Retinal pigment epithelial cell (primary cell): ENCODE measurements at regions not wholly inside any gene's neighbourhood (a gene's known extent, or its start where the extent isn't known, plus 50 kb on each side); places are given as distances from the start of the nearest gene placed in this dataset.

Experiments used
- DNase-seq: peaks from one replicate; pipeline ENCODE4 v3.0.0-alpha.2; 2010; ENCODE audit warnings: low read depth
- H3K4me3 ChIP-seq: 2 replicates; pipeline ENCODE4 v1.5.1; 2011; ENCODE audit warnings: mild to moderate bottlenecking, low read length, control low read depth, moderate library complexity
- TF ChIP-seq, protein P1 (sequence below): conservative IDR thresholded peaks from 2 replicates; pipeline ENCODE4 v1.5.1; 2011; ENCODE audit warnings: low read depth, low read length, control low read depth, inconsistent platforms

- TF ChIP-seq, protein P1, sequence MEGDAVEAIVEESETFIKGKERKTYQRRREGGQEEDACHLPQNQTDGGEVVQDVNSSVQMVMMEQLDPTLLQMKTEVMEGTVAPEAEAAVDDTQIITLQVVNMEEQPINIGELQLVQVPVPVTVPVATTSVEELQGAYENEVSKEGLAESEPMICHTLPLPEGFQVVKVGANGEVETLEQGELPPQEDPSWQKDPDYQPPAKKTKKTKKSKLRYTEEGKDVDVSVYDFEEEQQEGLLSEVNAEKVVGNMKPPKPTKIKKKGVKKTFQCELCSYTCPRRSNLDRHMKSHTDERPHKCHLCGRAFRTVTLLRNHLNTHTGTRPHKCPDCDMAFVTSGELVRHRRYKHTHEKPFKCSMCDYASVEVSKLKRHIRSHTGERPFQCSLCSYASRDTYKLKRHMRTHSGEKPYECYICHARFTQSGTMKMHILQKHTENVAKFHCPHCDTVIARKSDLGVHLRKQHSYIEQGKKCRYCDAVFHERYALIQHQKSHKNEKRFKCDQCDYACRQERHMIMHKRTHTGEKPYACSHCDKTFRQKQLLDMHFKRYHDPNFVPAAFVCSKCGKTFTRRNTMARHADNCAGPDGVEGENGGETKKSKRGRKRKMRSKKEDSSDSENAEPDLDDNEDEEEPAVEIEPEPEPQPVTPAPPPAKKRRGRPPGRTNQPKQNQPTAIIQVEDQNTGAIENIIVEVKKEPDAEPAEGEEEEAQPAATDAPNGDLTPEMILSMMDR: no peak
- no peak for DNase-seq
- no peak overlapping the region for H3K4me3 ChIP-seq
These were observed 95.4 kb upstream of the SHH start for GRCh38 chr7:155907450-155908200.

- no peak overlapping the region for H3K4me3 ChIP-seq
- TF ChIP-seq, protein P1: no peak
These were observed 88.9 kb upstream of the SHH start for GRCh38 chr7:155901176-155901575.

GRCh38 chr7:155899596-155899995 is 87.3 kb upstream of the SHH start:
- DNase-seq: no peak
- TF ChIP-seq, protein P1: no peak
- no peak overlapping the region for H3K4me3 ChIP-seq

More at GRCh38 chr7:155901176-155901575, 88.9 kb upstream of the SHH start:
- DNase-seq: no peak

DNA sequence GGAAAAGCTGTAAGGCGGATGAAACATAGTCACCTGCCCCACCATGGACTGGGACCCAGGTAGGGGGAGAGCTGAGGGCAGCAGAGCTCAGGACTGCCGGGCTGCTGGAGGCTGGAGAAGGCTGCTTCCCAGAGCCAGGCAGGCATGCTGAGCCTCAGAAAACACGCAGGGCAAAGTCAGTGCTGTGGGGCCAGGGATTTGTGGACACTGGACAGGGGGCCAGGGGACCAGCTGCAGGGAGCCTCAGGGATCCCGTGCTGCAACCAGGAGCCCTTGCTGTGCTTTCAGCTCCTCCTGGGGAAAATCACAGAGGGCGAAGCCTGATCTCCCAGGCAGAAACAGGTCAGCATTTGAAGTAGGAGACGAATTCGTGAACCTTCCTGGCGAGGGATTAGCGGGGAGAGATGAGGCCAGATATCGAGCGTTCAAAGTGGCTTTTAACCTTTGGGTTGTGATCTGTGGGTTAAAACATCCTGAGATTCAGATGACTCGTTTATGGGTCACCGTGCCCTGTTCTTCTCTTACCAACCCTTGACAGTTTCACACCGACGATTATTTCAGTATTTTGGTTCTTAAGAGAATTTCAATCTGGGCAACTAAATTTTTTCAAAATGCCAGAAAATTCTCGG is 85.6 kb upstream of the SHH start:
- H3K4me3 ChIP-seq: no peak overlapping the region
- TF ChIP-seq, protein P1: no peak
- no peak for DNase-seq

DNA sequence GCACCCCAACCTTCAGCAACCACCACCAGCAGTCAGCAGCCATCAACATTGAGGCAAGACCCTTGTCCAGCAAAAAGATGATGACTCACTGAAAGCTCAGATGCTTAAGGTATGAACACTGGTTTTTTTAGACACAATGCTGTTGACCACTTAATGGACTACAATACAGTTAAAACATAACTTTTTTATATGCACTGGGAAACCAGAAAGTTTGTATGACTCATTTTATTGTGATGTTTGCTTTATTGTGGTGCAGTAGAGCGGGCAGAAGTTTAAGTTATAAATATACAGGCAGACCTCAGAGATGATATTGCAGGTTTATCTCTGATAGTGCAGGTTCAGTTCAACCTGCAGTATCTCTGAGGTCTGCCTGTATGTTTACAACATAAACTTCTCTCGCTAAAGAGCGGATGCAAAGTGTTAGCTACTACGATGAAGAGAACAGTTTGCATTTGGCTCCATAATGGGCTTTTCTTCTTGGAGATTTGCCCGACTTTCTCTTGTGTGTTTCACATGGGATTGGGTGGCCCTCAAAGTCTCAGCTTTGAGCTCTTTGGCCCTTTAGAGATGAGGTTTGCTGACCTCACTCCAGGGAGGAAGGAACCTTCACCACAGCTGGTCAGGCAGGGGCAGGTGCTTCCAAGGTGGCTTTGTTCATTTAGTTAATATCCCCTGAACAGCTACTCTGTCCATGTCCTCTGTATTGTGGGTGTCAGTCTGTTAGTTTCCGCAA is 84.4 kb upstream of the SHH start:
- TF ChIP-seq, protein P1: no peak
- H3K4me3 ChIP-seq: no peak overlapping the region
- no peak for DNase-seq

DNA sequence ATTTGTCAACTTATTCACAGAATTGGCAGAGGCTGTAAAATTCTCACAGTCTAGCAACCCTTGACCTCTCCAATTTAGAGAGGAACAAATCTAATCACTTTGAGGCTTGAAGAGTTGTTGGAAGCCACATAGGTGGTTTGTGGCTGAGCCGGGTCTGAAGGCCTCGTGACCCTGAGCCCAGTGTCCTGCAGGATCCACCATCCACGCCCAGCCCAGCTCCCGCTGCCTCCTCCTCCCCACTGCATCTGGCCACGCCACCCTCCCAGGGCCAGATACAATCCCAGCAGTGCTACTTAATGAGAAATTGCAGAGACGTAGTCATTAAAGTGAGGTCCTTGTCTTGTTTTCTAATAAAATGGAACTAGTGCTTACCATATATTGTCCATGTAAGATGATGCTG is 81.4 kb upstream of the SHH start:
- TF ChIP-seq, protein P1: no peak
- DNase-seq: no peak

GRCh38 chr7:155893176-155893575 is 80.9 kb upstream of the SHH start:
- DNase-seq: no peak
- no peak overlapping the region for H3K4me3 ChIP-seq
- TF ChIP-seq, protein P1: no peak

More for the DNA sequence above, 81.4 kb upstream of the SHH start:
- no peak overlapping the region for H3K4me3 ChIP-seq
